GM19324 (cell line): ENCODE measurements at regions not wholly inside any gene's neighbourhood (a gene's known extent, or its start where the extent isn't known, plus 50 kb on each side); places are given as distances from the start of the nearest gene placed in this dataset.
"Not testable (repeated sequence)": the region's sequence is repeated elsewhere in the genome, so short reads cannot be mapped to it uniquely, and the experiment has no call there.

Source experiments
- ATAC-seq: cut with Tn5 transposase; IDR thresholded peaks from one replicate; pipeline ENCODE4 v1.9.1; 2021; ENCODE audit warnings: mild to moderate bottlenecking, moderate library complexity; ENCODE audit not compliant: unreplicated experiment, low FRiP score

GRCh38 chr9:75529463-75529862 lies 361.0 kb upstream of the PCSK5 start:
- no peak for ATAC-seq

DNA sequence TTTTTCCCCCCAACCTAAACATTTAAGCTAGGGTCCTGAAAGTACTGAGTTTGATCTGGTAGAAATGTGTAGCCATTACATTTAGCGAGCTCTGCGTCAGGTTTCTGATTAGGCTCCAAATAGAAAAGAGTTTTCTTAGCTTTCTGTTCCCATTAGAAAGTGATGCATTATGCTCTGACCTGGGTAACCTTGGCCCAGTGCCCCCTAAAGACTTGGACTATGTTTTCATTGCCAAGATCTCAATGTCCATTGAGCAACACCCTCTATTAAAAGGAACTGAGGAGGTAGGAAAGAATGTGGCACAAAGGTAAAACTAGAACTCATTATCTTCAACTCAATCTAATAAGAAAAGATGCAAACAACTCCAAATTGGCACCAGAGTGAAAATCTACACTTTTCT lies 358.9 kb upstream of the PCSK5 start:
- no peak for ATAC-seq

- ATAC-seq, result no peak
Observed at GRCh38 chr9:75532233-75533050, 358.0 kb upstream of the PCSK5 start.

DNA sequence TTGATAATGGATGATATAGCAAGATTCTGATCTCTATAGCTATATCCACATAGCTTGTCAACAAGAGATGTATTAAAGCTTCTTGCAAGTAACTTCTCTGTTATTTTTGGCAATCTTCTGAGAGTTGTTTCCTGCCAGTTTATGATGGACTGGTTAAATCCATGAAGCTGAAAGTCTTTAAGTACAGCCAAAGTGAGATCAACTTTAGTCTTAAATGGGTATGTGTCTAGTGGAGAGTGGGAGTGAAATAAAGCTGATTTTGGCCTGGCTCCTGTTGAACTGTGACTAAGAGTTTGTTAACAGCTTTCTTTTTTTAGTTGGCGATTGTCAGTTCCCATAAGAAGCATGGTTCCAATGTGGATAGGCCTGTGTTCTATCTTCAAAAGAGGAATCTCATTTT lies 350.9 kb upstream of the PCSK5 start:
- ATAC-seq, result no peak

GRCh38 chr9:75540185-75540584 lies 350.3 kb upstream of the PCSK5 start:
- no peak for ATAC-seq

- no peak for ATAC-seq
Observed at GRCh38 chr9:75541734-75542133, 348.7 kb upstream of the PCSK5 start.

GRCh38 chr9:75544815-75545214 lies 345.7 kb upstream of the PCSK5 start:
- no peak for ATAC-seq

DNA sequence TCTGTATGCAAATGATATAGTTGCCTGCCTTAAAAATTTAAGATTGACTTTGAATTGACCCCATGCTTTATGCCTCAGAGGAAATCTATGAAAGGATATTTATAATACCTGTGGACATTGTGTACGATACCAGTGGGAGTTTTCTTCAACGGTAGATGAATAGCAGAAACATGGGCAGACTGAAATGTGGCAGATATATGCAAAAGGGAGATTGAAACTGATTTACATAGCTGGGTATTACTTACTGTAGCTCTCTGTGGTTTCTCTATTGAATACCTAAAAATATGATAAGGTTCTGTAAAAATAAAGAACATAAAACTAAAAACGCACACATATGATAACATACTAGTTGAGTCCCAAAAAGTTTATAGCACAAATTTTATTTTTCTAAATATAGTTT lies 345.2 kb upstream of the PCSK5 start:
- ATAC-seq, result no peak

- ATAC-seq, result no peak
Observed at GRCh38 chr9:75548871-75549270, 341.6 kb upstream of the PCSK5 start.

- ATAC-seq, result no peak
Observed at GRCh38 chr9:75551861-75552260, 338.6 kb upstream of the PCSK5 start.

DNA sequence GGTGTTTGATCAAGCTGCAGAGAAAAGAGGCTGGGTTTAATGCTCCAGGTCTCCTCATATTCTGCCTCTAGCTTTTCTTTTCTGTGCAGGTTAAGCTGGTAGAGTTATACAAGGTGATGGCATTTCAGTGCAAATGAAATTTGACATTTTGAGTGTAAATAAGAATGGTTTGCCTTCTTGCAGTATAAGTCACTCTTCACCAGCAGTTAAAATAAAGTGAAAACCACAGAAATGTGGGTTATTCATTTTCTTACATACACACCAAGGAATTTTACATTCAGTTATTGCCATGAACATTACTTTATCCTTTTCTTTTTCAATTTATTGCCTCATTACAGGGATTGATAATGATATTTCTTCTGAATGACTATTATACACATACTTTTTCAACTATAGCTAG lies 337.5 kb upstream of the PCSK5 start:
- no peak for ATAC-seq

DNA sequence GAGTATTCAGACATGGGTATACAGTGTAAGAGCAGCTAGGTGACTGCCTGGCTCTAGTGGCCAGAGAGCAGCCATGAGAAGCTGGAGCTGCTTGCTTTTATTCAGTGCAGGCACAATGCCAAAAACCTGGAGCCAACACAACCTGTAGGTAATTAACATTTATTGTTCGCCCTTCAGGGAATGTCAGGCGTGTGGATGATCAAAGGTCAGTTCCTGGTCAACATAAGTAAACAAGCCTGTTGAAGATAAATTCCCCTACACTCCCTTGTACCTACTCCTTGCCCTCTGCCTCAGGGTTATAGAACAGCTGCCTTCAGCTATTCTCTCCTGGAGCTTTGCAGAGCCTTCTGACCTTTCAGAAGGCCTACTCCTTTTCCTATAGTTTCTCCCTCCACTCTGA lies 323.7 kb upstream of the PCSK5 start:
- ATAC-seq, result not testable (repeated sequence)

- no peak for ATAC-seq
Observed at GRCh38 chr9:75570538-75570937, 319.9 kb upstream of the PCSK5 start.

DNA sequence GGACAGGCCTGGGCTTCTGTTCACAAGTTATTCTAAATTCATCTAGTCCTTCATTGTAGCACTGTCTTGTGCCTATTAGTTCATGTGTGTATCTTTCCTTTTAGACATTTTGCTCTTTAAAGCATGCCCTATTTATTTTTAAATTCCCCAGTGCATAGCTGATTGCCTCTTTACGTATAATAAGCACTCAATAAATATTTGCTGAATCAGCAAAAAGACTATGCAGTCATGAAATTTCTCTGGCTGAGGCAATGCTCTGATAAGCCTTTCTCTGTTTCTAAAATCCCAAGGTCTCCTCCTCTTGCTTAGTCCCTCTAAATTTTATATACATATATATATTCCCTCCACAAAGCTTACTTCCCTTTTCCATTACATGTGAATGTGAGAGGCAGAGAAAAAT lies 315.9 kb upstream of the PCSK5 start:
- ATAC-seq, result no peak

GRCh38 chr9:75582870-75583269 lies 307.6 kb upstream of the PCSK5 start:
- no peak for ATAC-seq

GRCh38 chr9:75588808-75589207 lies 301.7 kb upstream of the PCSK5 start:
- no peak for ATAC-seq

DNA sequence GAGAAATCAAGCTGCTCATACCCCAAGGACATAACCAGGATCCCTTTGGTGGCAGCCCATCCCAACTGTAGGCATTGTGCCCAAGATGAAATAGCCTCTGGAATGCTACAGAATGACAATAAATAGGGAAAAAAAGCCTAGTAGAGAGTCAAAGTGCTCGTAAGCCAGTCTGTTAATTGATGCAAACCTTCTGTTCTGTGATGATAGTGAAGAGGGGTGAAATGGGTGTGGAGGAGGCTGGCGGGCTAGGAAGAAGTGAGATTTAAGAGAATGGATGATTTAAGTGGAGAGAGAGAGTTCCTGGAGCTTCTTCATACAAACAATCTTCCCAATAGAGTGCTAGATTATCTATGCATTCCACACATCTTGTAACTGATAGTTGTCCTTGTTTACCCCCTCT lies 301.0 kb upstream of the PCSK5 start:
- ATAC-seq, result no peak

GRCh38 chr9:75591972-75592371 lies 298.5 kb upstream of the PCSK5 start:
- ATAC-seq, result no peak

- ATAC-seq, result no peak
Observed at GRCh38 chr9:75592586-75592985, 297.9 kb upstream of the PCSK5 start.

DNA sequence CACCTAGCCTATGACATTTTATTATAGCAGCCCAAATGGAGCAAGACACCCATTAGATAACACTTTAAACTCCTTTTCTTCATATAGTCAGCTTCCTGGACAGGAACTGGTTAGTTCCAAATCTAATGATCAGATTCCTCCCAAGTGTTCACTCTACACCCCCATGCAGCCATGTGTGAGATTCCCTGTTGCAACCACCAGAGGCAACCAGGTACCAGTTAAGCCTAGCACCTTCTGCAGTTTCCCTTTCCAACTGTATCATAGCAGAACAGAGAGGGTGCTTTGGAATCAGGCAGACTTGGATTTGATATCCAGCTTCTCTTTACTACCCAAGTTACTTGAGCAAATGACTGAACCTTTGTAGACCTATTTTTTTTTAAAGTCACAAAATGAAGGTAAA lies 296.6 kb upstream of the PCSK5 start:
- ATAC-seq, result no peak

DNA sequence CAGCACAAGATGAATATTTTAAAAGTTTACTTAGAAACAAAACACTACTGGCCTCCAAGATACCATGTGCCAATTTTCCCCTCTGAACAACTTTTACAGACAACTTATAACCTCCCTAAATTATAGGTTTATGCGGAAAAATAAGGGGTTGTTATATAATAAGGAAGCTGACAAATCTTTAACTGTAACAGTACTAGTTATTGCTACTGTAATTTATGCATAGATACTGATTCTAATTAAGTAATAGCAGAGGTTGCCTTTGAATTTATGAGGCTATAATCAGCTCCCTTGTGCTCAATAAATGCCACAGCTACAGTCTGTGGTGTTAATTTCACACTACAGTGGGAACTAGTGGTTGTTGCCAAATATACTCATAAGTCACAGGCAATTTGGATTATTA lies 291.3 kb upstream of the PCSK5 start:
- no peak for ATAC-seq

DNA sequence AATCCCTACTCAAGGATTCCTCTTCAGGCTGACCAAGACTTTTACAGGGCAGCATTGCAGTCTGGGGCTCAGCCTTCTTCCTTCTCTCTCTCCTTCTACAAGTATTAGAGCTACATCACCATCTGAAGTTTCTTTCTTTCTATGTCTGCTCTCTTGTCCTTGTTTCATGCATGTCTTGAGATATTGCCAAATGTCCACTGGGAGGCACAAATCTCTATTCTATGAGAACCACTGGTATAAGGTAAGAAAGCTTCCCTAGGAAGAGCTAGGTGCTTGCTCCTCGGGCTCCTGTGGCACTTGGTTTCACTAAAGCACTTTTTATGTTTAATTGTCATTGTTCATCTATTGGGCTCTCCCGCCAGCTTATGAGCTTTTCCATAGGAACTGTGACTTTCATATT lies 289.2 kb upstream of the PCSK5 start:
- ATAC-seq, result no peak

DNA sequence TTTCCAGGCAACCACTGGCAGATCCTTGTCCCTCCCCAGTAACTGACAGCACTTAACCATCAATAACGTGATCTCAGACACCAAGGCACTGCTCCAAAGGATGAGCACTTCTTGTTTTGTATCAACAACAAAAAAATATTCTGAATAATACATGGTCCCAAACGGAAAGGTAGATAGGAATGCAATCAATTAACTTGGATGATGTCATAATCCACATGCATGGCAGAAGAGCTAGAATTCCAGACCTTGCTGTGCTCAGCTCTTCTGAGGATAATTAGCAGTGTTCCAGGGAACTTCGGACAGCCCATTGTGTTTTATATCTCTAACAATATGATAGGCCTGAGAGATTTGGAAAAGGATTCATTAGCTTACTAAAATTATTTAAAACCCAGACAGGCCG lies 288.4 kb upstream of the PCSK5 start:
- no peak for ATAC-seq
